ENCODE measurements at regions not wholly inside any gene's neighbourhood (a gene's known extent, or its start where the extent isn't known, plus 50 kb on each side); places are given as distances from the start of the nearest gene placed in this dataset.

DNA sequence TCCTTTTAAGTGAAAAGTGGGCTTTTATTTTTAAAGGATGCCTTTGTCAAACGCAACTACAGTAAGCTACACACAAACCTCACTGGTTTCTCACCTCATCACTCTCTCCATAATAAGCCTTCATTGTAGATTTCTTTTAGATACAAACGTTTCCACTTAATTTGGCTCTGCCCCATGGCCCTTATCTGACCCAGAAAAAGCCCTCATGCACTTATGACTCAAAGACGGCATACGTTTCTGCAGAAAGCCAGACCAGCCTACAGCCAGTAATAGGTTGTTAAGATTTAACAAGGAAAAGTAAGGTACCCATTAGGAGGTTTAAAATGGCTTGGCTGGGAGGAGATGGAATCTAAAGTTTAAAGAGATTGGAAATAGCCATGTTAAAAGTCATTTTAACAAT is 914.6 kb upstream of the INTU start:
- FAIRE-seq (no peak), DNase-seq (ENCODE audit: insufficient read length, low spot score) (no peak)
- no peak for TF ChIP-seq PAX5 (IDR thresholded peaks at IDR 0.05; ENCODE audit: insufficient read depth, low read length, severe bottlenecking)
- no peak for TF ChIP-seq TAF1 (IDR thresholded peaks at IDR 0.05; ENCODE audit: low read depth, low read length)
- no peak for TF ChIP-seq POLR2A (IDR thresholded peaks at IDR 0.05; ENCODE audit: low read depth, low read length)
- no peak for TF ChIP-seq POU2F2 (IDR thresholded peaks at IDR 0.05; ENCODE audit: low read depth, low read length)
- TF ChIP-seq POLR2AphosphoS5 (IDR thresholded peaks at IDR 0.05; ENCODE audit: low read depth, low read length) = no peak
- TF ChIP-seq SPI1 (IDR thresholded peaks at IDR 0.05; ENCODE audit: low read depth, low read length) = no peak

DNA sequence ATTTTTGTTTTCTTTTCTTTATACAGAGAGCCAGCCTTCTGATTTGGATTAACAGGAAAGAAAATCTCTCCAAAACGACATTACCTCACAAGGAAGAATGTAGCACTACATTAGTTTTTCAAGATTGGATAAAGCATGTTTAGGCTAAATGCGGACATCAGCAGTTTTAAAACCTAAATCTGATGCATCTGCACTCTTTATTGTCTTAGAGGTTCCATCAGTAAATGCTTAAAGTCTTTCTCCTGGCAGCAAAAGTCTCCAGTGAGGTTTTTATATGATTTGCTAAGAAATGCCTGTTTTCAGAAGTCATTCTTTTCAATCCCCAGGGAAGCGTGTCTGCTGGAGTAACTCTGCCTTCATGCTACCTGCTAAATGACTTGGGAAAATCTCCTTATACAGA is 912.9 kb upstream of the INTU start:
- no peak for TF ChIP-seq POLR2A (IDR thresholded peaks at IDR 0.05; ENCODE audit: low read depth, low read length)
- DNase-seq (ENCODE audit: insufficient read length, low spot score) (no peak), FAIRE-seq (no peak)

DNA sequence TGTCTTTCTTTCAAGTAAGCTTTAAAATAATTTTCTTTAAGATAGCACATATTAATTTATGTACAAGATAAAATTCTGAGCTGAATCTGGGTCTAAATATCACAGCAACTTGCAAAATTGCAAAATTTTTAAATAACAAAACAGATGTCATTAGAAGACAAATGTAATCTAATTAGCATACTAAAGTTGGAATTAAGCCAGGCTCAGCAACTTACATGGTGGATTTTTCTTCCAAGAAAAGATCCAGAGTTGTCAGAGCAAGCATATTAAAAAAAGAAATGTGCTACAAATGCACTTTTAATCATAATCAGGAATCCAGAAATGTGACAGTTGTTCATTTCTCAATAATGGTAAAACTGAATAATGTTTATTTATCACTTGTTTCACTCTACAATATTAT is 906.9 kb upstream of the INTU start:
- FAIRE-seq (no peak), DNase-seq (ENCODE audit: insufficient read length, low spot score) (no peak)
- TF ChIP-seq POU2F2 (IDR thresholded peaks at IDR 0.05; ENCODE audit: low read depth, low read length) (no peak), POLR2AphosphoS5 (IDR thresholded peaks at IDR 0.05; ENCODE audit: low read depth, low read length) (no peak), SPI1 (IDR thresholded peaks at IDR 0.05; ENCODE audit: low read depth, low read length) (no peak), POLR2A (IDR thresholded peaks at IDR 0.05; ENCODE audit: low read depth, low read length) (no peak), TAF1 (IDR thresholded peaks at IDR 0.05; ENCODE audit: low read depth, low read length) (no peak), PAX5 (IDR thresholded peaks at IDR 0.05; ENCODE audit: insufficient read depth, low read length, severe bottlenecking) (no peak)

DNA sequence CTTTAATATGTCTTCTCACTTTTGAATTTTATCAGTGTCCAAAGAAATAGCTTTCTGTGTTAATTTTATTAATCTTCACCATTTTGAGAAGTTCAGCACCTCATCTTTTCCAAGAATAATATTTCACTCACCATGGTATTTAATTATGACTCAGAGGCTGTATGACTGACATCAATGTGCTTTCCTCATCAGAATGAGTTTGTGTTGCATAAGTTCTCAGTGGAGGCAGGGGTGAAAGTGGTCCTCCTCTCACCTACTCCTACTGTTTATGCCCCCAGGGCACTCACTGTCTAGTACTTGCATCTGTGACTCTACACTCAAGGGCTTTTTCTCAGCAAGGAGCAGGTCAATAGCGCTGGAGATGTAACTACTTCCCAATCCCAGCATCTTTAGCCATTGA is 905.3 kb upstream of the INTU start:
- no peak for DNase-seq (ENCODE audit: insufficient read length, low spot score)

DNA sequence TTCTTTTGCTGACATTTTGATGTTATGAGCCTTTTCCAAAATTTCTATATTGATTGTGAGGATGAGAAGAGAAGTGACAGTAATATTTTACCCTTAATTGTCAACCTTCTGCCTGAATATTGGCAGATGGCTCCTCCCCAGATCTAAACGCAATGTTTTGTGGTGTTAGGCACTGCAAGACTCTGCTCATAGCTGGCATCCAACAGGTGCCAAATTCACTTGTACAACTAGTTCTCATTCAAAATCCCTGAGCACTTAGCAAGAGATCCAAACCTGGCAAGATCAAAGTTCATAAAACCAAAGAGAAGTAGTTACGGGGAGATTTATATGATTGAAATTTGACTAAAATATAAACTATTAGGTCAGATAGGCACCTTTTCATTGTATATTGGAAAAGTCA is 901.7 kb upstream of the INTU start:
- DNase-seq (ENCODE audit: insufficient read length, low spot score) = no peak
- no peak for FAIRE-seq
- TF ChIP-seq POU2F2 (IDR thresholded peaks at IDR 0.05; ENCODE audit: low read depth, low read length) = no peak
- no peak for TF ChIP-seq PAX5 (IDR thresholded peaks at IDR 0.05; ENCODE audit: insufficient read depth, low read length, severe bottlenecking)
- no peak for TF ChIP-seq POLR2AphosphoS5 (IDR thresholded peaks at IDR 0.05; ENCODE audit: low read depth, low read length)
- TF ChIP-seq POLR2A (IDR thresholded peaks at IDR 0.05; ENCODE audit: low read depth, low read length) = no peak
- no peak for TF ChIP-seq SPI1 (IDR thresholded peaks at IDR 0.05; ENCODE audit: low read depth, low read length)
- no peak for TF ChIP-seq TAF1 (IDR thresholded peaks at IDR 0.05; ENCODE audit: low read depth, low read length)

More for the DNA sequence above, 905.3 kb upstream of the INTU start:
- TF ChIP-seq POU2F2 (IDR thresholded peaks at IDR 0.05; ENCODE audit: low read depth, low read length) (no peak), POLR2A (IDR thresholded peaks at IDR 0.05; ENCODE audit: low read depth, low read length) (no peak), PAX5 (IDR thresholded peaks at IDR 0.05; ENCODE audit: insufficient read depth, low read length, severe bottlenecking) (no peak), TAF1 (IDR thresholded peaks at IDR 0.05; ENCODE audit: low read depth, low read length) (no peak), POLR2AphosphoS5 (IDR thresholded peaks at IDR 0.05; ENCODE audit: low read depth, low read length) (no peak), SPI1 (IDR thresholded peaks at IDR 0.05; ENCODE audit: low read depth, low read length) (no peak)
- FAIRE-seq = no peak

DNA sequence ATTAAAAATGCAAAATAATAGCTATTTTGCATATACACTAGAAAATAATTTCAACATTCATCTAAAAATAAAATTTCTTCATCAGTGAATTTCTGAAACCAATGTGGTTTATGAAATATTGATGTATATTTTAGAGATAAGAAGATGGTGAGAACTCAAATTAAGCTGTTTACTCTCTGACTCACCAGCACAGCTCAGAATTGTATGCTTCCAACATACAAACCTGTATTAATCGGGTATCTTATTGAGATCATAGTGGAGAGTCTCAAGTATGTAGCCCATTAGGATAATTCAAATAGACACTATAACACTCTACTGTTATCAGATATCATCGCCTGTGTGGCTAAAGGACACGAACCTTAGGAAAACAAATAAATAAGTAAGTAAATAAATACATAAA is 899.5 kb upstream of the INTU start:
- DNase-seq (ENCODE audit: insufficient read length, low spot score) = no peak
- FAIRE-seq = no peak
- TF ChIP-seq PAX5 (IDR thresholded peaks at IDR 0.05; ENCODE audit: insufficient read depth, low read length, severe bottlenecking) (no peak), POLR2AphosphoS5 (IDR thresholded peaks at IDR 0.05; ENCODE audit: low read depth, low read length) (no peak), POLR2A (IDR thresholded peaks at IDR 0.05; ENCODE audit: low read depth, low read length) (no peak), SPI1 (IDR thresholded peaks at IDR 0.05; ENCODE audit: low read depth, low read length) (no peak), TAF1 (IDR thresholded peaks at IDR 0.05; ENCODE audit: low read depth, low read length) (no peak), POU2F2 (IDR thresholded peaks at IDR 0.05; ENCODE audit: low read depth, low read length) (no peak)

DNA sequence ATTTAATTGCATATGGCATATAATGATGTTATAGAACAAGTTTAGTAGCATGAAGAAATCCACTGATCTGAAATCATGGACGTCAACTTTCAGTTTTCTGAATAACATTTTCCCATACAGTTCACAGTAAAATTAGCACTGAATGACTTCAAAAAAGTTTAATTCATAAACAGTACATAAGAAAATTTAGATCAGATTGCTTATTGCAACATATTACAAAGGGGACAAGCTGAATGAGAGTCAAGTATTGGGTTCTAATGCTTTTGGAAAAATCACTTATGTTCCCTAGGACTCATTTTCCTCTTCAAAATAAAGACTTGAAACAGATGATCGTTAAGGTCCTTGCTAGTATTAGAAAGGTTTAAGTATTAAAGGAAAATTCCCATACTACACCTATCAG is 898.3 kb upstream of the INTU start:
- DNase-seq (ENCODE audit: insufficient read length, low spot score) = no peak
- no peak for TF ChIP-seq TAF1 (IDR thresholded peaks at IDR 0.05; ENCODE audit: low read depth, low read length)
- no peak for TF ChIP-seq POLR2A (IDR thresholded peaks at IDR 0.05; ENCODE audit: low read depth, low read length)
- TF ChIP-seq POLR2AphosphoS5 (IDR thresholded peaks at IDR 0.05; ENCODE audit: low read depth, low read length) = no peak
- TF ChIP-seq POU2F2 (IDR thresholded peaks at IDR 0.05; ENCODE audit: low read depth, low read length) = no peak
- TF ChIP-seq PAX5 (IDR thresholded peaks at IDR 0.05; ENCODE audit: insufficient read depth, low read length, severe bottlenecking) = no peak
- TF ChIP-seq SPI1 (IDR thresholded peaks at IDR 0.05; ENCODE audit: low read depth, low read length) = no peak
- FAIRE-seq = no peak

DNA sequence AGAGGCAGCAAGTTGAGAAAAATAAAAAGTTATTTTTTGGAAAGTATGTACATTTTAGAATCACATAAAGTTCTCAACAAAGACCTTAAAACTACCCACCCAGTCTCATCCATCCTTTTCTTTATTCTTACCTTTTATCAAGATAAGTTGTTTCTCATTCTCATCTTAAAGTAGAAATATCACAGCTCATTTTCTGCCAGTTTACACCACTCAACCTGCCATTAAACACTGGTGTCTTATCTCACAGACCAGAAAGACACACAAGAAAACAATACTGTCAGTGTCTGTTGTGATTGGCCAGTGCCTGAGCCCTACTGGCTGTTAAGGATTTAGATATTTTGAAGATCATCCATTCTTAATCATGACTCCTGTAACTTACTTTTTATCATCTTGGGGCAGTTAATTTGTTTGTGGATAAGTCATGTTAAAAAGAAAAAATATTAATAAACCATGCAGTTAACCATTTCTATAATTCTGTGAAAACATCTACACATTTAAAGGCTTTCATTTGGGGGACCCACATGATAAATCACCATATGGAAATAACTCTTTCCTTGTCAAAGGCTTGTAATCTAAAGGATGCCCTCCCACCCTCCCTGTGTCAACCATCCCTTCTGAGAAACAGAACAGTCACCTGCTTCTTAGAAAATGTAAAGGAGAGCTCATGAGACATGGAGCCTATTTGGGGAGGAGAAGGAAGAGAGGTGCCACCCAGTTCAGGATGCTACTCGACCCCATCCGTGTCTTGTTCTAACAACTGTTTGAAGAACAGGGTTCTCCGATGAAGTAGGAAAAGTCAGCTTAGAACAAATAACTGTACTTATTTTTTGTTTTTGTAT is 897.2 kb upstream of the INTU start:
- FAIRE-seq = no peak
- DNase-seq (ENCODE audit: insufficient read length, low spot score) = no peak
- TF ChIP-seq POLR2AphosphoS5 (IDR thresholded peaks at IDR 0.05; ENCODE audit: low read depth, low read length) = no peak
- no peak for TF ChIP-seq POLR2A (IDR thresholded peaks at IDR 0.05; ENCODE audit: low read depth, low read length)
- TF ChIP-seq SPI1 (IDR thresholded peaks at IDR 0.05; ENCODE audit: low read depth, low read length) = no peak

DNA sequence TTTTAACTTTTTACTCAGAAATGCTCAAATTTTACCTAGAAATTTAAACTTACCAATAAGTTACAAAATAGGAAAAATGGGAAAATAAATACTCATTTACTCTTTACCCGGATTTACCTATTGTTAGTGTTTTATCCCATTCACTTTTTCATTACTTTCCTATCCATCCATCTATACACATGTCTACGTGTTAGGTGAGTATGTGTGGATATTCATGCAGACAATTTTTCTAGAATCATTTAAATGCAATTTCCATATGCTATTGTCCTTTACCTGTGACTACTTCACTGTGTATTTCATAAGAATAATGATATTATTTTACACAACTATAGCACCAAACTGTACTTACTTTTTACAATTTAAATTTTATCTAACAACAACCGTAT is 896.6 kb upstream of the INTU start:
- FAIRE-seq = no peak
- TF ChIP-seq TAF1 (IDR thresholded peaks at IDR 0.05; ENCODE audit: low read depth, low read length) = no peak
- no peak for TF ChIP-seq POU2F2 (IDR thresholded peaks at IDR 0.05; ENCODE audit: low read depth, low read length)
- TF ChIP-seq SPI1 (IDR thresholded peaks at IDR 0.05; ENCODE audit: low read depth, low read length) = no peak
- no peak for TF ChIP-seq POLR2AphosphoS5 (IDR thresholded peaks at IDR 0.05; ENCODE audit: low read depth, low read length)
- TF ChIP-seq POLR2A (IDR thresholded peaks at IDR 0.05; ENCODE audit: low read depth, low read length) = no peak
- TF ChIP-seq PAX5 (IDR thresholded peaks at IDR 0.05; ENCODE audit: insufficient read depth, low read length, severe bottlenecking) = no peak
- no peak for DNase-seq (ENCODE audit: insufficient read length, low spot score)

DNA sequence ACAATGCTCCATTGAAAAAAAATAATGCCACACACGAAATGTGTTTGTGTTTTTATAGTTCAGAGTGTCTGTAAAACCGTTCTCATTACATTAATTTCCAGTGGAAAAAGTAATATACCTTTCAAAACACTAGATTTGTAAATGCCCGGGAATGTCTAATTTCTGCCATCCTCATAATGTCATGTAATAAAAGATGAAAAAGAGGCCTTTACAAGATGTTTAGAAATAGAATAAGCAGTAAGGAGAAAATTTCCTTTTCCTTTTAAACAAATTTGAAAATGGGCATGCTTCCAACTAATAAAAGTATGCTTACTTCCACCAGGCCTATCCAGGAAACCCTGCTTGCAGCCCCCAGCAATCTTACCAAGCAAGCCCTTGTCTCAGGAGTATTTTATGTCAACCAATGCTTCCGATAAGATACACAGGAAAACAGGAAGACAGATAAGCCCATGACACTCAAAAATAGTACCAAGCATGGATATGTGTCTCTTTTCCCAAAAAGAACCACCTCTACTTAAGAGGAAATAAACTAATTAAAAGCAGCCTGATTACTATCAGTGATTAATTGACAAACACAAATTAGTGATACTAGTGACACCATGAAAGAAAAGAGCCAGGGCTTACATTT is 894.7 kb upstream of the INTU start:
- TF ChIP-seq POLR2AphosphoS5 (IDR thresholded peaks at IDR 0.05; ENCODE audit: low read depth, low read length) = no peak
- no peak for TF ChIP-seq TAF1 (IDR thresholded peaks at IDR 0.05; ENCODE audit: low read depth, low read length)
- no peak for TF ChIP-seq PAX5 (IDR thresholded peaks at IDR 0.05; ENCODE audit: insufficient read depth, low read length, severe bottlenecking)
- no peak for TF ChIP-seq SPI1 (IDR thresholded peaks at IDR 0.05; ENCODE audit: low read depth, low read length)
- TF ChIP-seq POU2F2 (IDR thresholded peaks at IDR 0.05; ENCODE audit: low read depth, low read length) = no peak
- no peak for TF ChIP-seq POLR2A (IDR thresholded peaks at IDR 0.05; ENCODE audit: low read depth, low read length)
- DNase-seq (ENCODE audit: insufficient read length, low spot score) = no peak
- no peak for FAIRE-seq
